ENCODE measurements at regions not wholly inside any gene's neighbourhood (a gene's known extent, or its start where the extent isn't known, plus 50 kb on each side); places are given as distances from the start of the nearest gene placed in this dataset.

DNA sequence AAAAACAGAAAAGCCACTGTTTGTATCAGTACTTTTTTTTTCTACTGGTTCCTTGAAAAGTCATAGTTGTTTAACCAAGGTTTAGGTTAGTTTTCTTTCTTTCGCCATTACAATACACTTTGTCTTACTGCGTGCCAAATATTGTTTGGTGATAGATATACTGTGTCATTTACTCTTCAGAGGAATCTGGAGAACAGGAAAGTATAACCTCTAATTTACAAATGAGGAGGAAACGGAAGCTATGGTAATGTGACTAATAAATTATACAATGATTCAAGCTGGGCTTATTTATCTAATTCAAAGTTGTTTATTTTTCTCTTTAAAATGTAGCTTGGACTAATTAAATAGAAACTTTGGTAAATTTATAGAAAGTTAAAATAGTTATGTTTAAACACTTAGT is 96.2 kb upstream of the ROBO2 start:
- no peak for TF ChIP-seq RNF2 (IDR thresholded peaks at IDR 0.05; ENCODE audit: borderline replicate concordance, low read depth, low read length, missing control alignments, poor library complexity, severe bottlenecking)
- no peak for TF ChIP-seq TBP (IDR thresholded peaks at IDR 0.05; ENCODE audit: low read depth, low read length)
- TF ChIP-seq, protein P1, sequence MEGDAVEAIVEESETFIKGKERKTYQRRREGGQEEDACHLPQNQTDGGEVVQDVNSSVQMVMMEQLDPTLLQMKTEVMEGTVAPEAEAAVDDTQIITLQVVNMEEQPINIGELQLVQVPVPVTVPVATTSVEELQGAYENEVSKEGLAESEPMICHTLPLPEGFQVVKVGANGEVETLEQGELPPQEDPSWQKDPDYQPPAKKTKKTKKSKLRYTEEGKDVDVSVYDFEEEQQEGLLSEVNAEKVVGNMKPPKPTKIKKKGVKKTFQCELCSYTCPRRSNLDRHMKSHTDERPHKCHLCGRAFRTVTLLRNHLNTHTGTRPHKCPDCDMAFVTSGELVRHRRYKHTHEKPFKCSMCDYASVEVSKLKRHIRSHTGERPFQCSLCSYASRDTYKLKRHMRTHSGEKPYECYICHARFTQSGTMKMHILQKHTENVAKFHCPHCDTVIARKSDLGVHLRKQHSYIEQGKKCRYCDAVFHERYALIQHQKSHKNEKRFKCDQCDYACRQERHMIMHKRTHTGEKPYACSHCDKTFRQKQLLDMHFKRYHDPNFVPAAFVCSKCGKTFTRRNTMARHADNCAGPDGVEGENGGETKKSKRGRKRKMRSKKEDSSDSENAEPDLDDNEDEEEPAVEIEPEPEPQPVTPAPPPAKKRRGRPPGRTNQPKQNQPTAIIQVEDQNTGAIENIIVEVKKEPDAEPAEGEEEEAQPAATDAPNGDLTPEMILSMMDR (IDR thresholded peaks at IDR 0.05; ENCODE audit: control extremely low read depth in 1 of 3, insufficient read depth in 1 of 3, low read depth in 1 of 3, low read length in 3 of 3): no peak
- no peak for TF ChIP-seq KDM1A (IDR thresholded peaks at IDR 0.05; ENCODE audit: borderline replicate concordance, low read length)
- TF ChIP-seq CREB1 (IDR thresholded peaks at IDR 0.05): no peak
- no peak for TF ChIP-seq TCF12 (IDR thresholded peaks at IDR 0.05; ENCODE audit: low read depth, low read length)
- TF ChIP-seq POLR2AphosphoS5 (IDR thresholded peaks at IDR 0.05; ENCODE audit: low read depth, low read length): no peak
- no peak for TF ChIP-seq POLR2A (IDR thresholded peaks at IDR 0.05; ENCODE audit: control extremely low read depth in 1 of 2, low read depth in 2 of 2, low read length in 2 of 2)
- TF ChIP-seq SP1 (IDR thresholded peaks at IDR 0.05; ENCODE audit: low read depth, low read length): no peak
- TF ChIP-seq RAD21 (IDR thresholded peaks at IDR 0.05 in 1 of 2, conservative IDR thresholded peaks at IDR 0.05 in 1 of 2; ENCODE audit: low read depth in 2 of 2, low read length in 2 of 2): no peak

Data from H1 (cell line).